SK-N-SH treated with all-trans-retinoic acid at 6 μM for 48 hours (cell line): ENCODE measurements at regions not wholly inside any gene's neighbourhood (a gene's known extent, or its start where the extent isn't known, plus 50 kb on each side); places are given as distances from the start of the nearest gene placed in this dataset.

Experiments
- CREB5 ChIP-seq: fragments of 250-450 bp; sonication (Bioruptor Pico); IDR thresholded peaks from 2 replicates; pipeline ENCODE4 v1.5.1; 2020; ENCODE audit warnings: low read depth, mild to moderate bottlenecking, moderate library complexity
- CSDC2 ChIP-seq: fragments of 250-450 bp; sonication (Bioruptor Pico); IDR thresholded peaks from 2 replicates; pipeline ENCODE4 v1.5.0; 2020; ENCODE audit warnings: mild to moderate bottlenecking, moderate library complexity
- GLIS3 ChIP-seq: fragments of 250-450 bp; sonication (Bioruptor Pico); IDR thresholded peaks from 2 replicates; pipeline ENCODE4 v1.5.0; 2020; ENCODE audit warnings: mild to moderate bottlenecking, moderate library complexity
- ISL1 ChIP-seq: fragments of 250-450 bp; sonication (Bioruptor Pico); IDR thresholded peaks from 2 replicates; pipeline ENCODE4 v2.1.2; 2022; ENCODE audit warnings: mild to moderate bottlenecking, moderate library complexity
- OSR1 ChIP-seq: fragments of 250-450 bp; sonication (Bioruptor Pico); IDR thresholded peaks from 2 replicates; pipeline ENCODE4 v1.8.0; 2022; ENCODE audit warnings: moderate library complexity, mild to moderate bottlenecking, inconsistent platforms
- PATZ1 ChIP-seq: fragments of 250-450 bp; sonication (Bioruptor Pico); IDR thresholded peaks from 2 replicates; pipeline ENCODE4 v1.8.0; 2020; ENCODE audit warnings: mild to moderate bottlenecking, moderate library complexity, borderline replicate concordance
- RARB ChIP-seq: fragments of 250-450 bp; sonication (Bioruptor Pico); IDR thresholded peaks from 2 replicates; pipeline ENCODE4 v1.8.0; 2021; ENCODE audit warnings: mild to moderate bottlenecking, moderate library complexity
- ZFP30 ChIP-seq: fragments of 450-650 bp; formaldehyde crosslinking; IDR thresholded peaks from 2 replicates; pipeline ENCODE4 v1.5.0; 2022; ENCODE audit warnings: mild to moderate bottlenecking, moderate library complexity
- ZNF565 ChIP-seq: fragments of 450-650 bp; formaldehyde crosslinking; conservative IDR thresholded peaks from 2 replicates; pipeline ENCODE4 v1.5.0; 2020; ENCODE audit warnings: low read depth, mild to moderate bottlenecking, moderate library complexity
- ZNF70 ChIP-seq: fragments of 450-650 bp; formaldehyde crosslinking; IDR thresholded peaks from 2 replicates; pipeline ENCODE4 v1.5.0; 2020; ENCODE audit warnings: mild to moderate bottlenecking, moderate library complexity
- TF ChIP-seq, protein P1 (sequence below): fragments of 250-450 bp; sonication (Bioruptor Pico); IDR thresholded peaks from 2 replicates; pipeline ENCODE4 v1.5.0; 2020; ENCODE audit warnings: mild to moderate bottlenecking, moderate library complexity

GRCh38 chr5:148937239-148937638 lies 110.8 kb downstream of the ADRB2 start:
- TF ChIP-seq OSR1 (CRISPR knock-in tag), result no peak
- no peak for TF ChIP-seq ZFP30 (CRISPR knock-in tag)
- TF ChIP-seq, protein P1, sequence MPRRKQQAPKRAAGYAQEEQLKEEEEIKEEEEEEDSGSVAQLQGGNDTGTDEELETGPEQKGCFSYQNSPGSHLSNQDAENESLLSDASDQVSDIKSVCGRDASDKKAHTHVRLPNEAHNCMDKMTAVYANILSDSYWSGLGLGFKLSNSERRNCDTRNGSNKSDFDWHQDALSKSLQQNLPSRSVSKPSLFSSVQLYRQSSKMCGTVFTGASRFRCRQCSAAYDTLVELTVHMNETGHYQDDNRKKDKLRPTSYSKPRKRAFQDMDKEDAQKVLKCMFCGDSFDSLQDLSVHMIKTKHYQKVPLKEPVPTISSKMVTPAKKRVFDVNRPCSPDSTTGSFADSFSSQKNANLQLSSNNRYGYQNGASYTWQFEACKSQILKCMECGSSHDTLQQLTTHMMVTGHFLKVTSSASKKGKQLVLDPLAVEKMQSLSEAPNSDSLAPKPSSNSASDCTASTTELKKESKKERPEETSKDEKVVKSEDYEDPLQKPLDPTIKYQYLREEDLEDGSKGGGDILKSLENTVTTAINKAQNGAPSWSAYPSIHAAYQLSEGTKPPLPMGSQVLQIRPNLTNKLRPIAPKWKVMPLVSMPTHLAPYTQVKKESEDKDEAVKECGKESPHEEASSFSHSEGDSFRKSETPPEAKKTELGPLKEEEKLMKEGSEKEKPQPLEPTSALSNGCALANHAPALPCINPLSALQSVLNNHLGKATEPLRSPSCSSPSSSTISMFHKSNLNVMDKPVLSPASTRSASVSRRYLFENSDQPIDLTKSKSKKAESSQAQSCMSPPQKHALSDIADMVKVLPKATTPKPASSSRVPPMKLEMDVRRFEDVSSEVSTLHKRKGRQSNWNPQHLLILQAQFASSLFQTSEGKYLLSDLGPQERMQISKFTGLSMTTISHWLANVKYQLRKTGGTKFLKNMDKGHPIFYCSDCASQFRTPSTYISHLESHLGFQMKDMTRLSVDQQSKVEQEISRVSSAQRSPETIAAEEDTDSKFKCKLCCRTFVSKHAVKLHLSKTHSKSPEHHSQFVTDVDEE, result no peak
- TF ChIP-seq PATZ1 (CRISPR knock-in tag), result no peak
- no peak for TF ChIP-seq ISL1 (CRISPR knock-in tag)
- TF ChIP-seq CSDC2 (CRISPR knock-in tag), result no peak
- no peak for TF ChIP-seq RARB (CRISPR knock-in tag)
- TF ChIP-seq GLIS3, result no peak
- TF ChIP-seq ZNF70 (CRISPR knock-in tag), result no peak
- TF ChIP-seq CREB5 (CRISPR knock-in tag), result no peak
- TF ChIP-seq ZNF565 (CRISPR knock-in tag), result no peak
